K562 (cell line): ENCODE measurements at regions not wholly inside any gene's neighbourhood (a gene's known extent, or its start where the extent isn't known, plus 50 kb on each side); places are given as distances from the start of the nearest gene placed in this dataset.

Experiments used
- ATAC-seq: fragments of 200-7000 bp; cut with Tn5 transposase; 3 replicates; pipeline ENCODE4 v1.9.1; 2020; ENCODE audit warnings: moderate library complexity
- BruUV-seq: library from RNA; stranded (reverse); fragments of 400-500 nt; replicated peaks from 2 replicates; lab custom pipeline; 2021; lab: Mats Ljungman, UMichigan
- CTCF ChIA-PET: fragments of 300-600 bp; formaldehyde crosslinking; extraction: SDS; loops from one replicate; lab custom pipeline; 2021; ENCODE audit warnings: low intra/inter-chr PET ratio; lab: Yijun Ruan, JAX
- POLR2A ChIA-PET: fragments of 300-600, 350-650 bp; sonication (Branson Sonifier 250); formaldehyde crosslinking; extraction: SDS; loops from one replicate; lab custom pipeline; 2021; ENCODE audit warnings: antibody characterized with exemption, inconsistent platforms; lab: Yijun Ruan, JAX
- DNase-seq, 4 experiments: peaks; one replicate each; pipeline versions ENCODE4 v3.0.0 to v3.0.0-alpha.2; 2011 to 2018; ENCODE audit warnings: low spot score in 3 of 4, mixed read lengths in 3 of 4; ENCODE audit errors: extremely low read depth in 1 of 4
- FAIRE-seq: peaks from 2 replicates; lab custom pipeline; 2011; peaks lifted over from hg19 to GRCh38; lab: Jason Lieb, UNC
- H2AFZ ChIP-seq: 2 replicates; pipeline ENCODE4 v1.6.0; 2011; ENCODE audit warnings: low read depth, low read length, control low read depth, inconsistent platforms
- H3K27ac ChIP-seq: fragments of 200-600 bp; 3 replicates; pipeline ENCODE4 v1.8.0; 2011; ENCODE audit warnings: low read depth, mild to moderate bottlenecking, control low read depth, inconsistent platforms, low read length, moderate library complexity, mixed read lengths; ENCODE audit errors: extremely low read depth
- H3K27me3 ChIP-seq, 2 experiments: fragments of 300-600 bp in 1 of 2; 2 replicates in 1 of 2; 3 replicates in 1 of 2; pipeline versions ENCODE4 v1.6.0 to v1.8.0; 2011; ENCODE audit warnings: inconsistent platforms in 2 of 2, low read length in 2 of 2, mild to moderate bottlenecking in 1 of 2, mixed read lengths in 1 of 2, moderate library complexity in 1 of 2; ENCODE audit not compliant: control insufficient read depth in 2 of 2, insufficient read depth in 2 of 2
- H3K36me3 ChIP-seq: fragments of 300-600 bp; 3 replicates; pipeline ENCODE4 v1.8.0; 2011; ENCODE audit warnings: mild to moderate bottlenecking, low read length, inconsistent platforms; ENCODE audit not compliant: control insufficient read depth, insufficient read depth
- H3K4me1 ChIP-seq, 2 experiments: fragments of 200-600 bp in 1 of 2; replicated peaks in 1 of 2; 2 replicates in 1 of 2; 3 replicates in 1 of 2; pipeline versions ENCODE4 v1.5.1 to v1.8.0; 2011; ENCODE audit warnings: inconsistent platforms in 2 of 2, low read length in 2 of 2, mild to moderate bottlenecking in 1 of 2, mixed read lengths in 1 of 2, moderate library complexity in 1 of 2; ENCODE audit not compliant: control insufficient read depth in 2 of 2, insufficient read depth in 2 of 2
- H3K4me2 ChIP-seq: 2 replicates; pipeline ENCODE4 v1.6.1; 2011; ENCODE audit warnings: low read length, control low read depth, inconsistent platforms, mixed read lengths; ENCODE audit not compliant: insufficient read depth
- H3K4me3 ChIP-seq: fragments of 200-600 bp; sonication (generic), shearing (Covaris generic); 2 replicates; pipeline ENCODE4 v1.5.1; 2016; ENCODE audit warnings: control low read depth, inconsistent platforms
- H3K79me2 ChIP-seq: fragments of 200-600 bp; 3 replicates; pipeline ENCODE4 v1.8.0; 2011; ENCODE audit warnings: low read length, inconsistent platforms; ENCODE audit not compliant: control insufficient read depth, insufficient read depth
- H3K9ac ChIP-seq, 2 experiments: 2 replicates each; pipeline versions ENCODE4 v1.6.0 to v1.6.1; 2011; ENCODE audit warnings: low read depth in 2 of 2, low read length in 2 of 2, control low read depth in 1 of 2, inconsistent platforms in 1 of 2, mild to moderate bottlenecking in 1 of 2, mixed read lengths in 1 of 2; ENCODE audit not compliant: insufficient read depth in 1 of 2
- H3K9me1 ChIP-seq: one replicate; pipeline ENCODE4 v1.6.0; 2011; ENCODE audit warnings: inconsistent platforms, mild to moderate bottlenecking, low read length, moderate library complexity; ENCODE audit not compliant: control insufficient read depth, insufficient read depth
- H3K9me3 ChIP-seq: replicated peaks from 2 replicates; pipeline ENCODE4 v1.5.1; 2011; ENCODE audit warnings: low read depth, low read length, inconsistent platforms; ENCODE audit not compliant: control insufficient read depth, insufficient read depth
- H4K20me1 ChIP-seq: replicated peaks from 2 replicates; pipeline ENCODE4 v1.6.1; 2011; ENCODE audit warnings: low read length, inconsistent platforms, mixed read lengths; ENCODE audit not compliant: control insufficient read depth, insufficient read depth
- ARID3B ChIP-seq: fragments of 250-450 bp; sonication (Bioruptor Pico); IDR thresholded peaks from 2 replicates; pipeline ENCODE4 v1.4.0; 2020; ENCODE audit warnings: borderline replicate concordance
- ATF7 ChIP-seq: fragments of 450-650 bp; IDR thresholded peaks from 2 replicates; pipeline ENCODE4 v1.7.1; 2014; ENCODE audit warnings: mild to moderate bottlenecking, moderate library complexity
- CBFB ChIP-seq: sonication (generic); formaldehyde crosslinking; IDR thresholded peaks from 2 replicates; pipeline ENCODE4 v1.4.0; 2020; ENCODE audit warnings: mild to moderate bottlenecking, missing genetic modification reagents
- CHCHD3 ChIP-seq: fragments of 250-450 bp; sonication (Bioruptor Pico); IDR thresholded peaks from 2 replicates; pipeline ENCODE4 v2.1.2; 2022; ENCODE audit warnings: mild to moderate bottlenecking
- GABPB2 ChIP-seq: fragments of 250-450 bp; sonication (Bioruptor Pico); conservative IDR thresholded peaks from 2 replicates; pipeline ENCODE4 v1.5.1; 2021; ENCODE audit warnings: mild to moderate bottlenecking
- LARP7 ChIP-seq: fragments of 450-650 bp; IDR thresholded peaks from 2 replicates; pipeline ENCODE4 v1.6.1; 2016
- MEF2A ChIP-seq: IDR thresholded peaks from 2 replicates; pipeline ENCODE4 v1.6.1; 2011; ENCODE audit warnings: low read depth, mild to moderate bottlenecking, low read length, moderate library complexity; ENCODE audit not compliant: control insufficient read depth
- NFATC3 ChIP-seq: fragments of 450-650 bp; IDR thresholded peaks from 2 replicates; pipeline ENCODE4 v1.6.1; 2017; ENCODE audit warnings: mild to moderate bottlenecking
- RREB1 ChIP-seq: fragments of 250-450 bp; sonication (Bioruptor Pico); IDR thresholded peaks from 2 replicates; pipeline ENCODE4 v1.4.0; 2020
- ZBTB12 ChIP-seq: fragments of 250-450 bp; sonication (Bioruptor Pico); IDR thresholded peaks from 2 replicates; pipeline ENCODE4 v1.4.0; 2020
- ZNF140 ChIP-seq: fragments of 250-450 bp; sonication (Bioruptor Pico); IDR thresholded peaks from 2 replicates; pipeline ENCODE4 v1.8.0; 2021; ENCODE audit warnings: moderate library complexity, mild to moderate bottlenecking, inconsistent platforms
- ZNF212 ChIP-seq: fragments of 450-650 bp; formaldehyde crosslinking; IDR thresholded peaks from 2 replicates; pipeline ENCODE4 v1.4.0; 2020; ENCODE audit warnings: mild to moderate bottlenecking
- ZNF436 ChIP-seq: fragments of 250-450, 450-650 bp; sonication (Bioruptor Pico); formaldehyde crosslinking; IDR thresholded peaks from 2 replicates; pipeline ENCODE4 v1.7.0; 2020; ENCODE audit warnings: mild to moderate bottlenecking
- WGBS: fragments of 100-300 bp; shearing (Covaris generic); methylation state at CpG from one replicate; pipeline ENCODE4 v1.1.6; 2016; ENCODE audit warnings: low coverage, mixed read lengths; ENCODE audit not compliant: insufficient coverage; ENCODE audit errors: missing lambda C conversion rate; 5-methylcytosine and 5-hydroxymethylcytosine counted together
- in situ Hi-C: fragments of 300-500 bp; cut with MboI; formaldehyde crosslinking; loops from 4 replicates; pipeline ENCODE4 v1.15.0; 2018; ENCODE audit warnings: inconsistent platforms, mixed read lengths
- intact Hi-C: fragments of 100-400 bp; cut with micrococcal nuclease; formaldehyde crosslinking; loops from 2 replicates; pipeline ENCODE4 v1.14.2; 2022

GRCh38 chr9:91034976-91035824 is 233.6 kb downstream of the SYK start (continued):
- no peak for TF ChIP-seq MEF2A
- TF ChIP-seq ZBTB12 = no peak
- no peak for TF ChIP-seq ZNF212
- TF ChIP-seq NFATC3 = no peak
- TF ChIP-seq ATF7 = no peak
- no peak for TF ChIP-seq ZNF436

GRCh38 chr9:91035825-91036208 is 234.2 kb downstream of the SYK start:
- Histone ChIP-seq H3K9me1 (no peaks in the 10 kb centered on the region), H3K4me3 (no peak overlapping the region), H2AFZ (no peak overlapping the region), H3K36me3 (no peaks in the 10 kb centered on the region), H4K20me1 (no peaks in the 10 kb centered on the region), H3K4me2 (no peak overlapping the region), H3K9ac (no peak overlapping the region), H3K4me1 (peaks cover 5 to 10% of the 10 kb centered on the region in 2 experiments; a peak in 3 of 5 replicates), H3K27me3 (peaks cover 2 to 53% of the 10 kb centered on the region in 2 experiments; a peak in 3 of 5 replicates), H3K27ac (no peak overlapping the region), H3K79me2 (no peaks in the 10 kb centered on the region), H3K9me3 (no peaks in the 10 kb centered on the region)
- 4% methylated on average over 8 of the region's 10 CpGs for WGBS
- ChIA-PET CTCF (no interaction called here), POLR2A (no interaction called here)
- no peak for ATAC-seq
- no peak for DNase-seq
- intact Hi-C loops (loop anchor here (5.0 to 10.0 kb wide), 4 partner anchors 121 to 639 kb away; no protein-coding TSS in a partner anchor), in situ Hi-C loops (no loop called here)
- no peak for FAIRE-seq
- BruUV-seq = no TSS peak
- TF ChIP-seq GABPB2 (CRISPR knock-in tag) = no peak
- no peak for TF ChIP-seq ZNF140 (CRISPR knock-in tag)
- no peak for TF ChIP-seq CHCHD3
- TF ChIP-seq ARID3B = no peak
- TF ChIP-seq RREB1 (CRISPR knock-in tag) = no peak
- TF ChIP-seq CBFB = no peak
- TF ChIP-seq LARP7 = no peak
